ENCODE measurements at regions not wholly inside any gene's neighbourhood (a gene's known extent, or its start where the extent isn't known, plus 50 kb on each side); places are given as distances from the start of the nearest gene placed in this dataset.
"Not testable (repeated sequence)": the region's sequence is repeated elsewhere in the genome, so short reads cannot be mapped to it uniquely, and the experiment has no call there.

- no peak for DNase-seq
These were observed 84.2 kb downstream of the TTLL2 start for GRCh38 chr6:167409079-167409478.

GRCh38 chr6:167409694-167410093 lies 84.8 kb downstream of the TTLL2 start:
- DNase-seq = no peak

GRCh38 chr6:167410462-167410861 lies 85.6 kb downstream of the TTLL2 start:
- no peak for DNase-seq

- no peak for DNase-seq
These were observed 87.6 kb downstream of the TTLL2 start for GRCh38 chr6:167412506-167412905.

GRCh38 chr6:167415441-167415961 lies 90.6 kb downstream of the TTLL2 start:
- DNase-seq = no peak

GRCh38 chr6:167416676-167417430 lies 92.0 kb downstream of the TTLL2 start:
- no peak for DNase-seq

- no peak for DNase-seq
These were observed 95.3 kb downstream of the TTLL2 start for GRCh38 chr6:167420177-167420576.

GRCh38 chr6:167420858-167421766 lies 96.2 kb downstream of the TTLL2 start:
- DNase-seq = no peak

- DNase-seq = not testable (repeated sequence)
These were observed 97.1 kb downstream of the TTLL2 start for GRCh38 chr6:167421944-167422343.

- DNase-seq = no peak
These were observed 98.0 kb downstream of the TTLL2 start for GRCh38 chr6:167422934-167423333.

GRCh38 chr6:167424060-167424673 lies 99.3 kb downstream of the TTLL2 start:
- DNase-seq = no peak

GRCh38 chr6:167424700-167425099 lies 99.8 kb downstream of the TTLL2 start:
- DNase-seq = no peak

- no peak for DNase-seq
These were observed 101.2 kb downstream of the TTLL2 start for GRCh38 chr6:167426084-167426483.

GRCh38 chr6:167426651-167427050 lies 101.8 kb downstream of the TTLL2 start:
- DNase-seq = no peak

- no peak for DNase-seq
These were observed 103.9 kb downstream of the TTLL2 start for GRCh38 chr6:167428664-167429333.

- no peak for DNase-seq
These were observed 104.5 kb downstream of the TTLL2 start for GRCh38 chr6:167429353-167429752.

- no peak for DNase-seq
These were observed 110.4 kb downstream of the TTLL2 start for GRCh38 chr6:167435209-167435728.

- DNase-seq = no peak
These were observed 113.1 kb downstream of the TTLL2 start for GRCh38 chr6:167437888-167438484.

GRCh38 chr6:167441715-167442206 lies 116.9 kb downstream of the TTLL2 start:
- DNase-seq = no peak

GRCh38 chr6:167442245-167442644 lies 117.4 kb downstream of the TTLL2 start:
- DNase-seq = no peak

GRCh38 chr6:167442796-167443680 lies 118.2 kb downstream of the TTLL2 start:
- no peak for DNase-seq
